ENCODE measurements at regions not wholly inside any gene's neighbourhood (a gene's known extent, or its start where the extent isn't known, plus 50 kb on each side); places are given as distances from the start of the nearest gene placed in this dataset.

GRCh38 chr4:22103768-22104167 lies 155.2 kb upstream of the KCNIP4 start:
- DNase-seq (ENCODE audit: low read depth), result no peak

- DNase-seq (ENCODE audit: low read depth), result no peak
Observed at GRCh38 chr4:22099896-22100295, 151.3 kb upstream of the KCNIP4 start.

GRCh38 chr4:22097596-22097995 lies 149.0 kb upstream of the KCNIP4 start:
- DNase-seq (ENCODE audit: low read depth), result no peak

GRCh38 chr4:22094217-22094616 lies 145.6 kb upstream of the KCNIP4 start:
- DNase-seq (ENCODE audit: low read depth), result no peak

- DNase-seq (ENCODE audit: low read depth), result no peak
Observed at GRCh38 chr4:22093126-22093525, 144.6 kb upstream of the KCNIP4 start.

- DNase-seq (ENCODE audit: low read depth), result no peak
Observed at GRCh38 chr4:22091906-22092305, 143.3 kb upstream of the KCNIP4 start.

- DNase-seq (ENCODE audit: low read depth), result no peak
Observed at GRCh38 chr4:22091352-22091717, 142.8 kb upstream of the KCNIP4 start.

GRCh38 chr4:22090661-22091351 lies 142.2 kb upstream of the KCNIP4 start:
- DNase-seq (ENCODE audit: low read depth), result no peak

GRCh38 chr4:22077571-22077970 lies 129.0 kb upstream of the KCNIP4 start:
- DNase-seq (ENCODE audit: low read depth), result no peak

GRCh38 chr4:22072726-22073125 lies 124.2 kb upstream of the KCNIP4 start:
- DNase-seq (ENCODE audit: low read depth), result no peak

GRCh38 chr4:22072240-22072639 lies 123.7 kb upstream of the KCNIP4 start:
- DNase-seq (ENCODE audit: low read depth), result no peak

GRCh38 chr4:22071749-22072148 lies 123.2 kb upstream of the KCNIP4 start:
- no peak for DNase-seq (ENCODE audit: low read depth)

- DNase-seq (ENCODE audit: low read depth), result no peak
Observed at GRCh38 chr4:22070256-22070655, 121.7 kb upstream of the KCNIP4 start.

GRCh38 chr4:22063613-22064012 lies 115.0 kb upstream of the KCNIP4 start:
- DNase-seq (ENCODE audit: low read depth), result no peak

- no peak for DNase-seq (ENCODE audit: low read depth)
Observed at GRCh38 chr4:22062676-22063075, 114.1 kb upstream of the KCNIP4 start.

- no peak for DNase-seq (ENCODE audit: low read depth)
Observed at GRCh38 chr4:22055954-22056353, 107.4 kb upstream of the KCNIP4 start.

GRCh38 chr4:22052076-22052475 lies 103.5 kb upstream of the KCNIP4 start:
- DNase-seq (ENCODE audit: low read depth), result no peak

GRCh38 chr4:22048323-22048722 lies 99.8 kb upstream of the KCNIP4 start:
- DNase-seq (ENCODE audit: low read depth), result no peak

- DNase-seq (ENCODE audit: low read depth), result no peak
Observed at GRCh38 chr4:22047793-22048192, 99.2 kb upstream of the KCNIP4 start.

- no peak for DNase-seq (ENCODE audit: low read depth)
Observed at GRCh38 chr4:22045051-22045630, 96.6 kb upstream of the KCNIP4 start.

- no peak for DNase-seq (ENCODE audit: low read depth)
Observed at GRCh38 chr4:22031423-22031822, 82.9 kb upstream of the KCNIP4 start.

- no peak for DNase-seq (ENCODE audit: low read depth)
Observed at GRCh38 chr4:22030881-22031280, 82.3 kb upstream of the KCNIP4 start.

- DNase-seq (ENCODE audit: low read depth), result no peak
Observed at GRCh38 chr4:22030307-22030706, 81.7 kb upstream of the KCNIP4 start.

GRCh38 chr4:22029803-22030202 lies 81.2 kb upstream of the KCNIP4 start:
- DNase-seq (ENCODE audit: low read depth), result no peak
